SK-N-SH (cell line): ENCODE measurements at regions not wholly inside any gene's neighbourhood (a gene's known extent, or its start where the extent isn't known, plus 50 kb on each side); places are given as distances from the start of the nearest gene placed in this dataset.
A peak's percentile ranks its signal among the peaks of the same experiment; 100 is the strongest.

ENCODE experiments used
- CTCF ChIA-PET: fragments of 300-600, 350-600 bp; formaldehyde crosslinking; extraction: SDS; loops from one replicate; lab custom pipeline; 2021; lab: Yijun Ruan, JAX
- POLR2A ChIA-PET: fragments of 350-600 bp; sonication (Branson Sonifier 250); formaldehyde crosslinking; extraction: SDS; loops from one replicate; lab custom pipeline; 2020; ENCODE audit warnings: antibody characterized with exemption, inconsistent platforms; lab: Yijun Ruan, JAX
- DNase-seq: peaks from one replicate; pipeline ENCODE4 v3.0.0; 2012
- H2AFZ ChIP-seq: fragments of 200-600 bp; sonication (generic); 2 replicates; pipeline ENCODE4 v1.8.1; 2016; ENCODE audit warnings: antibody characterized with exemption, mild to moderate bottlenecking, low read depth
- H3F3A ChIP-seq: fragments of 200-600 bp; sonication (generic); replicated peaks from 2 replicates; pipeline ENCODE3; 2016; ENCODE audit warnings: antibody characterized with exemption, mild to moderate bottlenecking; ENCODE audit not compliant: insufficient read depth
- H3K27ac ChIP-seq, 2 experiments: fragments of 200-500 bp in 1 of 2; fragments of 200-600 bp in 1 of 2; sonication (Bioruptor generic) in 1 of 2; sonication (generic), shearing (Covaris generic) in 1 of 2; 2 replicates each; pipeline versions ENCODE4 v1.5.1 to v1.6.1; 2014 to 2016; ENCODE audit warnings: low read depth in 2 of 2, inconsistent platforms in 1 of 2, low read length in 1 of 2, mild to moderate bottlenecking in 1 of 2, mixed read lengths in 1 of 2
- H3K27me3 ChIP-seq: fragments of 200-600 bp; sonication (generic), shearing (Covaris generic); 2 replicates; pipeline ENCODE4 v1.6.1; 2016; ENCODE audit warnings: mixed run types; ENCODE audit not compliant: insufficient read depth
- H3K36me3 ChIP-seq, 2 experiments: fragments of 200-500 bp in 1 of 2; fragments of 200-600 bp in 1 of 2; sonication (Bioruptor generic) in 1 of 2; sonication (generic) in 1 of 2; replicated peaks in 1 of 2; 2 replicates each; pipeline versions ENCODE3 to v1.5.1; 2014 to 2016; ENCODE audit warnings: low read length in 1 of 2, mild to moderate bottlenecking in 1 of 2; ENCODE audit not compliant: insufficient read depth in 2 of 2, control insufficient read depth in 1 of 2
- H3K4me1 ChIP-seq, 2 experiments: fragments of 200-500 bp in 1 of 2; fragments of 200-600 bp in 1 of 2; sonication (Bioruptor generic) in 1 of 2; sonication (generic), shearing (Covaris generic) in 1 of 2; 2 replicates each; pipeline versions ENCODE4 v1.5.1 to v1.6.1; 2014 to 2016; ENCODE audit warnings: low read depth in 1 of 2, low read length in 1 of 2, mixed run types in 1 of 2; ENCODE audit not compliant: insufficient read depth in 2 of 2, control insufficient read depth in 1 of 2
- H3K4me2 ChIP-seq: fragments of 200-600 bp; sonication (generic), shearing (Covaris generic); 2 replicates; pipeline ENCODE4 v1.6.1; 2017; ENCODE audit warnings: mixed run types
- H3K4me3 ChIP-seq, 2 experiments: fragments of 200-500 bp in 1 of 2; fragments of 200-600 bp in 1 of 2; sonication (Bioruptor generic) in 1 of 2; sonication (generic), shearing (Covaris generic) in 1 of 2; 2 replicates each; pipeline versions ENCODE4 v1.5.1 to v1.8.1; 2014 to 2016; ENCODE audit warnings: low read depth in 2 of 2, inconsistent platforms in 1 of 2, low read length in 1 of 2, mild to moderate bottlenecking in 1 of 2, mixed read lengths in 1 of 2, moderate library complexity in 1 of 2
- H3K79me2 ChIP-seq: fragments of 200-600 bp; sonication (generic); 2 replicates; pipeline ENCODE4 v1.8.1; 2017; ENCODE audit warnings: mild to moderate bottlenecking; ENCODE audit not compliant: insufficient read depth
- H3K9ac ChIP-seq: fragments of 200-600 bp; sonication (generic); 2 replicates; pipeline ENCODE4 v1.6.1; 2017; ENCODE audit warnings: mixed run types
- H3K9me2 ChIP-seq: fragments of 200-600 bp; sonication (generic); 2 replicates; pipeline ENCODE4 v1.6.1; 2017; ENCODE audit warnings: mixed run types
- H3K9me3 ChIP-seq: fragments of 200-600 bp; sonication (generic); 2 replicates; pipeline ENCODE4 v1.6.1; 2017; ENCODE audit warnings: mixed run types, mild to moderate bottlenecking, moderate library complexity
- H4K20me1 ChIP-seq: fragments of 200-600 bp; sonication (generic); 2 replicates; pipeline ENCODE4 v1.6.1; 2017; ENCODE audit warnings: mild to moderate bottlenecking, mixed run types; ENCODE audit not compliant: insufficient read depth
- CHD2 ChIP-seq: fragments of 150-350 bp; IDR thresholded peaks from 2 replicates; pipeline ENCODE4 v1.6.1; 2018; ENCODE audit warnings: low read length; ENCODE audit not compliant: partially characterized antibody
- GATA2 ChIP-seq: sonication (generic); formaldehyde crosslinking; IDR thresholded peaks from 2 replicates; pipeline ENCODE4 v1.5.0; 2020; ENCODE audit warnings: mild to moderate bottlenecking, missing genetic modification reagents
- POLR2AphosphoS5 ChIP-seq: IDR thresholded peaks from 2 replicates; pipeline ENCODE4 v1.6.1; 2012; ENCODE audit warnings: low read depth, low read length
- RAD21 ChIP-seq: IDR thresholded peaks from 2 replicates; pipeline ENCODE4 v1.6.1; 2012; ENCODE audit warnings: mild to moderate bottlenecking, low read length
- SIN3A ChIP-seq: IDR thresholded peaks from 2 replicates; pipeline ENCODE4 v1.6.1; 2012; ENCODE audit warnings: low read depth, mild to moderate bottlenecking, low read length, moderate library complexity, borderline replicate concordance
- SMC3 ChIP-seq: IDR thresholded peaks from 2 replicates; pipeline ENCODE4 v1.6.1; 2012; ENCODE audit warnings: low read depth, low read length, improper control_type of control experiment
- TAF1 ChIP-seq: IDR thresholded peaks from 2 replicates; pipeline ENCODE4 v1.6.1; 2012; ENCODE audit warnings: low read depth, mild to moderate bottlenecking, low read length, moderate library complexity, borderline replicate concordance
- WGBS: methylation state at CpG from one replicate; pipeline ENCODE4 v1.1.6; 2017; ENCODE audit warnings: low lambda C conversion rate; 5-methylcytosine and 5-hydroxymethylcytosine counted together
- TF ChIP-seq, protein P1 (sequence below): fragments of 150-350 bp; IDR thresholded peaks from 2 replicates; pipeline ENCODE4 v1.6.1; 2017; ENCODE audit warnings: antibody characterized with exemption, low read length, low read depth, borderline replicate concordance
- TF ChIP-seq, protein P2 (sequence below): fragments of 200-600 bp; sonication (generic); IDR thresholded peaks from 2 replicates; pipeline ENCODE4 v1.6.1; 2017; ENCODE audit warnings: antibody characterized with exemption, mild to moderate bottlenecking, moderate library complexity
- TF ChIP-seq, protein P3 (sequence below): IDR thresholded peaks from 2 replicates; pipeline ENCODE4 v1.6.1; 2012; ENCODE audit warnings: mild to moderate bottlenecking, low read depth, low read length, moderate library complexity

DNA sequence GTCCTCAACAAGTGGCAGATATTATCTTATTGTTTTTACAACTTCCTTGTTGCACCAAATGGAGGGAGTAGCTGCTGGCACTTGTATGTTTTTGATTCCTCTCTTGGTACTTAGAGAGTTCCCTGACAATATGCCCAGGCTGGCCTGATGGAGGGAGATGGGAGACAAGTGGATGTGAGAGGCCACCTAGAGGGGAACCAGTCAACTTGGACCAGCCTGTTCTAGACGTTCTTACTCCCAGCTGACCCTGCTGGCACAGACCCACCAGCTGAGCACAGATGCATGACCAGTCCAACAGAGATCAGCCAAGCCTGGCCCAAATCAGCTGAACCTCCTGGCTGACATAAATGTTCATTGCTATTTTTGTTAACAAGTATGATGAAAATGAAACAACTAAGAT lies 60.9 kb upstream of the GDNF start:
- no peaks in the 10 kb centered on the region for H3K9me3 ChIP-seq
- no peaks in the 10 kb centered on the region for H4K20me1 ChIP-seq
- no peaks in the 10 kb centered on the region for H3K4me1 ChIP-seq
- ChIA-PET POLR2A (no interaction called here), CTCF (no interaction called here)
- H3F3A ChIP-seq, result no peaks in the 10 kb centered on the region
- H2AFZ ChIP-seq, result no peak overlapping the region
- 9% methylated on average over 1 of the region's 1 CpG for WGBS
- peak; percentile 4 for DNase-seq
- H3K9me2 ChIP-seq, result no peaks in the 10 kb centered on the region
- H3K4me3 ChIP-seq, result no peak overlapping the region
- TF ChIP-seq, protein P1, sequence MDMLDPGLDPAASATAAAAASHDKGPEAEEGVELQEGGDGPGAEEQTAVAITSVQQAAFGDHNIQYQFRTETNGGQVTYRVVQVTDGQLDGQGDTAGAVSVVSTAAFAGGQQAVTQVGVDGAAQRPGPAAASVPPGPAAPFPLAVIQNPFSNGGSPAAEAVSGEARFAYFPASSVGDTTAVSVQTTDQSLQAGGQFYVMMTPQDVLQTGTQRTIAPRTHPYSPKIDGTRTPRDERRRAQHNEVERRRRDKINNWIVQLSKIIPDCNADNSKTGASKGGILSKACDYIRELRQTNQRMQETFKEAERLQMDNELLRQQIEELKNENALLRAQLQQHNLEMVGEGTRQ, result no peak
- TF ChIP-seq, protein P2, sequence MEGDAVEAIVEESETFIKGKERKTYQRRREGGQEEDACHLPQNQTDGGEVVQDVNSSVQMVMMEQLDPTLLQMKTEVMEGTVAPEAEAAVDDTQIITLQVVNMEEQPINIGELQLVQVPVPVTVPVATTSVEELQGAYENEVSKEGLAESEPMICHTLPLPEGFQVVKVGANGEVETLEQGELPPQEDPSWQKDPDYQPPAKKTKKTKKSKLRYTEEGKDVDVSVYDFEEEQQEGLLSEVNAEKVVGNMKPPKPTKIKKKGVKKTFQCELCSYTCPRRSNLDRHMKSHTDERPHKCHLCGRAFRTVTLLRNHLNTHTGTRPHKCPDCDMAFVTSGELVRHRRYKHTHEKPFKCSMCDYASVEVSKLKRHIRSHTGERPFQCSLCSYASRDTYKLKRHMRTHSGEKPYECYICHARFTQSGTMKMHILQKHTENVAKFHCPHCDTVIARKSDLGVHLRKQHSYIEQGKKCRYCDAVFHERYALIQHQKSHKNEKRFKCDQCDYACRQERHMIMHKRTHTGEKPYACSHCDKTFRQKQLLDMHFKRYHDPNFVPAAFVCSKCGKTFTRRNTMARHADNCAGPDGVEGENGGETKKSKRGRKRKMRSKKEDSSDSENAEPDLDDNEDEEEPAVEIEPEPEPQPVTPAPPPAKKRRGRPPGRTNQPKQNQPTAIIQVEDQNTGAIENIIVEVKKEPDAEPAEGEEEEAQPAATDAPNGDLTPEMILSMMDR, result peak; percentile 38; the same call in 1 of the 2 replicates
- TF ChIP-seq RAD21 (peak; percentile 35; the same call in 1 of the 2 replicates), SMC3 (peak; percentile 22), TAF1 (no peak), SIN3A (no peak)
- no peaks in the 10 kb centered on the region for H3K79me2 ChIP-seq
- H3K27ac ChIP-seq, result no peak overlapping the region
- peaks cover 9% of the 10 kb centered on the region; the same call in 1 of the 2 replicates for H3K27me3 ChIP-seq
- no peak overlapping the region for H3K9ac ChIP-seq
- no peak overlapping the region for H3K4me2 ChIP-seq
- H3K36me3 ChIP-seq, result no peaks in the 10 kb centered on the region

DNA sequence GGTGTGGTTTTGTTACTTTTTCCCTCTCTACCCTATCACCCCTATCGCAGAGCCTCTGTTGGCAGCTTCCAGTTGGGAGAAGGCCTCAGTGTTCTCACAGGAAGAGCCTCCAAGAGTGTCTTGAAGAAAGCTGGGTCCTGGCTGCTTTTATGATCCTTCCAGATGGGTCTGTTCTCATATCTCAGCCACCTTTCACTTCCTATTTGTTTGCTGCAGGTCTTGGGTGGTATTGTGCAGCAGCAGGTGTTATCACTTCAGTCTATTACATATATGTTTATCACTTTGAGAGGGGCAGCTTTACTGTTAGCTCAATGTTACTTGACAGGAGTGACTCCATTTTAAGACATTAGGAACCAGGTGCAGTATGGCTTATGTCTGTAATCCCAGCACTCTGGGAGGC lies 59.2 kb upstream of the GDNF start:
- no peaks in the 10 kb centered on the region for H4K20me1 ChIP-seq
- H3K9ac ChIP-seq, result no peak overlapping the region
- 0 out of 2 replicates have a peak, but pooled peaks cover 9% of the 10 kb centered on the region for H3K27me3 ChIP-seq
- no peak overlapping the region for H3K27ac ChIP-seq
- POLR2A ChIA-PET, result no interaction called here
- H3K9me3 ChIP-seq, result no peaks in the 10 kb centered on the region
- no peaks in the 10 kb centered on the region for H3K4me1 ChIP-seq
- no peaks in the 10 kb centered on the region for H3F3A ChIP-seq
- no peak overlapping the region for H3K4me3 ChIP-seq
- H2AFZ ChIP-seq, result no peak overlapping the region
- WGBS, result 67% methylated on average over 1 of the region's 1 CpG
- TF ChIP-seq POLR2AphosphoS5 (no peak), SIN3A (no peak), GATA2 (no peak), CHD2 (no peak)
- TF ChIP-seq, protein P3, sequence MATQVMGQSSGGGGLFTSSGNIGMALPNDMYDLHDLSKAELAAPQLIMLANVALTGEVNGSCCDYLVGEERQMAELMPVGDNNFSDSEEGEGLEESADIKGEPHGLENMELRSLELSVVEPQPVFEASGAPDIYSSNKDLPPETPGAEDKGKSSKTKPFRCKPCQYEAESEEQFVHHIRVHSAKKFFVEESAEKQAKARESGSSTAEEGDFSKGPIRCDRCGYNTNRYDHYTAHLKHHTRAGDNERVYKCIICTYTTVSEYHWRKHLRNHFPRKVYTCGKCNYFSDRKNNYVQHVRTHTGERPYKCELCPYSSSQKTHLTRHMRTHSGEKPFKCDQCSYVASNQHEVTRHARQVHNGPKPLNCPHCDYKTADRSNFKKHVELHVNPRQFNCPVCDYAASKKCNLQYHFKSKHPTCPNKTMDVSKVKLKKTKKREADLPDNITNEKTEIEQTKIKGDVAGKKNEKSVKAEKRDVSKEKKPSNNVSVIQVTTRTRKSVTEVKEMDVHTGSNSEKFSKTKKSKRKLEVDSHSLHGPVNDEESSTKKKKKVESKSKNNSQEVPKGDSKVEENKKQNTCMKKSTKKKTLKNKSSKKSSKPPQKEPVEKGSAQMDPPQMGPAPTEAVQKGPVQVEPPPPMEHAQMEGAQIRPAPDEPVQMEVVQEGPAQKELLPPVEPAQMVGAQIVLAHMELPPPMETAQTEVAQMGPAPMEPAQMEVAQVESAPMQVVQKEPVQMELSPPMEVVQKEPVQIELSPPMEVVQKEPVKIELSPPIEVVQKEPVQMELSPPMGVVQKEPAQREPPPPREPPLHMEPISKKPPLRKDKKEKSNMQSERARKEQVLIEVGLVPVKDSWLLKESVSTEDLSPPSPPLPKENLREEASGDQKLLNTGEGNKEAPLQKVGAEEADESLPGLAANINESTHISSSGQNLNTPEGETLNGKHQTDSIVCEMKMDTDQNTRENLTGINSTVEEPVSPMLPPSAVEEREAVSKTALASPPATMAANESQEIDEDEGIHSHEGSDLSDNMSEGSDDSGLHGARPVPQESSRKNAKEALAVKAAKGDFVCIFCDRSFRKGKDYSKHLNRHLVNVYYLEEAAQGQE, result no peak
- no peaks in the 10 kb centered on the region for H3K79me2 ChIP-seq
- H3K4me2 ChIP-seq, result no peak overlapping the region
- H3K36me3 ChIP-seq, result no peaks in the 10 kb centered on the region
- CTCF ChIA-PET, result no interaction called here
- no peaks in the 10 kb centered on the region for H3K9me2 ChIP-seq
- no peak for DNase-seq
